ENCODE measurements at regions not wholly inside any gene's neighbourhood (a gene's known extent, or its start where the extent isn't known, plus 50 kb on each side); places are given as distances from the start of the nearest gene placed in this dataset.

DNA sequence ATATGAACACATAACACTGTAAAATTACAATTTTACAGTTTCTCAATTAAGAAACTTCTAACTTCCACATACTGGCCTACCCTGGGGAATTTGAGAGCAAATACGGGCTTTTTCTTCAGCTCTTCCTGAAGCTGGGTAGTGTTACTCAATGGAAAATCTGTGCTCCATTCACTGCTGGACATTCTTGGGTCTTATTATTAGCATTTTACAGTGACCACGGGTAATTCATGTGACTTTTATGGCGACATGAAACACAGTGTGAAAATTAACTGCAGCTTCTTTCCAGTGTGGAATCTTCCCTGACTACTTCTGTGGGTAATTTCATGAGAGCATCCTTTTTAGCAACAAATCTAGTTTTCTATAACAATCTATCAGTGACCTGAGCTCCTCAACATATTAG lies 423.7 kb upstream of the ANO5 start:
- TF ChIP-seq, protein P1, sequence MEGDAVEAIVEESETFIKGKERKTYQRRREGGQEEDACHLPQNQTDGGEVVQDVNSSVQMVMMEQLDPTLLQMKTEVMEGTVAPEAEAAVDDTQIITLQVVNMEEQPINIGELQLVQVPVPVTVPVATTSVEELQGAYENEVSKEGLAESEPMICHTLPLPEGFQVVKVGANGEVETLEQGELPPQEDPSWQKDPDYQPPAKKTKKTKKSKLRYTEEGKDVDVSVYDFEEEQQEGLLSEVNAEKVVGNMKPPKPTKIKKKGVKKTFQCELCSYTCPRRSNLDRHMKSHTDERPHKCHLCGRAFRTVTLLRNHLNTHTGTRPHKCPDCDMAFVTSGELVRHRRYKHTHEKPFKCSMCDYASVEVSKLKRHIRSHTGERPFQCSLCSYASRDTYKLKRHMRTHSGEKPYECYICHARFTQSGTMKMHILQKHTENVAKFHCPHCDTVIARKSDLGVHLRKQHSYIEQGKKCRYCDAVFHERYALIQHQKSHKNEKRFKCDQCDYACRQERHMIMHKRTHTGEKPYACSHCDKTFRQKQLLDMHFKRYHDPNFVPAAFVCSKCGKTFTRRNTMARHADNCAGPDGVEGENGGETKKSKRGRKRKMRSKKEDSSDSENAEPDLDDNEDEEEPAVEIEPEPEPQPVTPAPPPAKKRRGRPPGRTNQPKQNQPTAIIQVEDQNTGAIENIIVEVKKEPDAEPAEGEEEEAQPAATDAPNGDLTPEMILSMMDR (conservative IDR thresholded peaks at IDR 0.05; ENCODE audit: low read length) = no peak
- no peak for TF ChIP-seq EZH2phosphoT487 (IDR thresholded peaks at IDR 0.05; ENCODE audit: borderline replicate concordance, low read depth, low read length)
